ENCODE measurements at regions not wholly inside any gene's neighbourhood (a gene's known extent, or its start where the extent isn't known, plus 50 kb on each side); places are given as distances from the start of the nearest gene placed in this dataset.
"Not testable (repeated sequence)": the region's sequence is repeated elsewhere in the genome, so short reads cannot be mapped to it uniquely, and the experiment has no call there.

GRCh38 chr10:44118500-44118899, 266.4 kb downstream of the CXCL12 start:
- FAIRE-seq, result no peak
- DNase-seq (ENCODE audit: low spot score), result no peak

GRCh38 chr10:44116474-44116873, 268.4 kb downstream of the CXCL12 start:
- DNase-seq (ENCODE audit: low spot score) (no peak), FAIRE-seq (no peak)

GRCh38 chr10:44115516-44115915, 269.4 kb downstream of the CXCL12 start:
- FAIRE-seq (no peak), DNase-seq (ENCODE audit: low spot score) (no peak)

GRCh38 chr10:44114441-44114840, 270.5 kb downstream of the CXCL12 start:
- DNase-seq (ENCODE audit: low spot score), result no peak

DNA sequence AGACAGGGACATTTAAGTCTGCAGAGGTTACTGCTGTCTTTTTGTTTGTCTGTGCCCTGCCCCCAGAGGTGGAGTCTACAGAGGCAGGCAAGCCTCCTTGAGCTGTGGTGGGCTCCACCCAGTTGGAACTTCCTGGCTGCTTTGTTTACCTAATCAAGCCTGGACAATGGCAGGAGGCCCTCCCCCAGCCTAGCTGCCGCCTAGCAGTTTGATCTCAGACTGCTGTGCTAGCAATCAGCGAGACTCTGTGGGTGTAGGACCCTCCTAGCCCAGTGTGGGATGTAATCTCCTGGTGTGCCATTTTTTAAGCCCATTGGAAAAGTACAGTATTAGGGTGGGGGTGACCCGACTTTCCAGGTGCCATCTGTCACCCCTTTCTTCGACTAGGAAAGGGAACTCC, 272.6 kb downstream of the CXCL12 start:
- not testable (repeated sequence) for DNase-seq (ENCODE audit: low spot score); FAIRE-seq

More at GRCh38 chr10:44114441-44114840, 270.5 kb downstream of the CXCL12 start:
- peak; percentile 73 for FAIRE-seq

DNA sequence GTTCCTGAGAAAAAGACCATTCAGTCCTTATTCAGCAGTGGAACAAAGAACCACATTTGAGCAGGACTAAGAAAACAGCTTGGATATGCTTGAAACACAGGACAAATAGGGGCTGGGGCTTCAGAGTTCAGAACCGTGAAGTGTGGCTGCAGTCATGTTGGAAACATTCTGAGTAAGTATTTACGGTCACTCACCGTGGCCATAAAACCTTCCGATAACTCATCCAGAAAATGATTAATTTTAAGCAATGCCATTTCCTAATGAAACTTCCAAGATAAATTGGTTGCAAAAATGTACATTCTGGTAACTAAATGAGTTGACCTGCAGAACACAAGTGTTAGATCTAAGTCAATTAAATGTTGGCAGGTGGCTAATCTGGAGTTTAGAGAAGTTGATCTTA, 279.2 kb downstream of the CXCL12 start:
- no peak for FAIRE-seq

DNA sequence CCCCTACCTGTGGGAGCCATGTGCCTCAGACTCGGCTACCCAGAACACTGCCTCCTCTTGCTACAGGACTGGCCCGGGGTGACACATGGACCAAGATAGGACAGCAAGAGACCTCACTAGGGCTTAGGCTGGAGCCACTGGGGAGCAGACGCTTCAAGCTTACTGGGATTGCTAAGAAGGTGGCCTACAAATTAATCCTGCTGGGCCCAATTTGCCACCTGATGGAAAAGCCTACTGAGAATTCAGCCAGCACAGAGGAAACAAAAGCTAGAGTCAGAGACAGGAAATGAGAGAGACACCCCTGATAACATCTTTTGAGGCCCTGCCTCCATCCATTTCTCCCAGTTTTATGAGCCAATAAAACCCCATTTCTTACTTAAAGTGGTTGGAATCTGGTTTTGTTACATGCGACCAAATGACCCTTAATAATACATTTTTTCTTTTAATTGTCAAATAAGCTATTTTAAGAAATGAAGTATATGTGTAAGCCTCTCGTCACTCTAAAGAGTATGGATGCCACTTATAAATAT, 282.1 kb downstream of the CXCL12 start:
- FAIRE-seq, result peak; percentile 46
- DNase-seq (ENCODE audit: low spot score), result no peak

More for the DNA sequence above, 279.2 kb downstream of the CXCL12 start:
- DNase-seq (ENCODE audit: low spot score), result no peak

GRCh38 chr10:44101082-44101481, 283.8 kb downstream of the CXCL12 start:
- FAIRE-seq, result no peak
- DNase-seq (ENCODE audit: low spot score), result no peak

GRCh38 chr10:44099511-44099910, 285.4 kb downstream of the CXCL12 start:
- DNase-seq (ENCODE audit: low spot score), result no peak
- FAIRE-seq, result no peak

DNA sequence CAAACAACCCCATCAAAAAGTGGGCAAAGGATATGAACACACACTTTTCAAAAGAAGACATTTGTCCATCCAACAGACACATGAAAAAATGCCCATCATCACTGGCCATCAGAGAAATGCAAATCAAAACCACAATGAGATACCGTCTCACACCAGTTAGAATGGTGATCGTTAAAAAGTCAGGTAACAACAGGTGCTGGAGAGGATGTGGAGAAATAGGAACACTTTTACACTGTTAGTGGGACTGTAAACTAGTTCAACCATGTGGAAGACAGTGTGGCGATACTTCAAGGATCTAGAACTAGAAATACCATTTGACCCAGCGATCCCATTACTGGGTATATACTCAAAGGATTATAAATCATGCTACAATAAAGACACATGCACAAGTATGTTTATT, 288.7 kb downstream of the CXCL12 start:
- not testable (repeated sequence) for DNase-seq (ENCODE audit: low spot score); FAIRE-seq

DNA sequence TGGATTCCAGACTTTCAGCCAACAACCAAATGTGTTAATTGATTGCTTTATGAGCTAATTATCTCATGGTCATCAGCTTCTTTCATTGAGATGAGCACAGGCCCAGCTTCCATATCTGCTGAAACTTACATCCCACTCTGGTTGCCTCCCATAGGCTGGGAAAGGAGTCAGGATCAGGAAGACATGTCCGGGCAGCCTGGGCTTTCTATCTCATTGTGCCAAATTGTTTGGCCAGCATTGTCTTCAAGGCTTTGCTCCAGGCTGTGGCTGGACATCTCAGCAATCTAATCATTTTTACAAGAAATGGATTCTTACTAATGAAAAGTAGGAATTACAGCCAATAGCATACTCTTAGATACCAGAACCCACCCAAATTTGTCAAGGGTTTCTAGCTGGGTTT, 295.2 kb downstream of the CXCL12 start:
- DNase-seq (ENCODE audit: low spot score), result no peak
- FAIRE-seq, result no peak

DNA sequence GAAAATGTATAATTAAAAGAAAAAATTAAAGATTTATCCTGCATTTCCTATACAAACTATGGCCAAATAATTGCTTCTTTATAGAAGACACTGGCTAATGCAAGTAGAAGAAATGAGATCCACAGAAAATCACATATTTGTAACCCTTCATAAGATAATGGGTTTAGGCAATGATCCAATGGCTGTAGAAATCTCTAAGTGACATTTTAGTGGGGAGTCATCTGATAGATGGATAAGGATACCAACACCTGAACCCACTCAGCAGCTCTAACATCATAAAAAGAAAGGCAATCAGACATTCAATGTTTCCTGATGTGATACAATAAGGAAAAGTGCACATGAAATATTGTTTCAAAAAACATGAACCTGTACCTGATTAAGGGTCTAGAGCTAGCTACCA, 297.5 kb downstream of the CXCL12 start:
- FAIRE-seq (no peak), DNase-seq (ENCODE audit: low spot score) (no peak)

DNA sequence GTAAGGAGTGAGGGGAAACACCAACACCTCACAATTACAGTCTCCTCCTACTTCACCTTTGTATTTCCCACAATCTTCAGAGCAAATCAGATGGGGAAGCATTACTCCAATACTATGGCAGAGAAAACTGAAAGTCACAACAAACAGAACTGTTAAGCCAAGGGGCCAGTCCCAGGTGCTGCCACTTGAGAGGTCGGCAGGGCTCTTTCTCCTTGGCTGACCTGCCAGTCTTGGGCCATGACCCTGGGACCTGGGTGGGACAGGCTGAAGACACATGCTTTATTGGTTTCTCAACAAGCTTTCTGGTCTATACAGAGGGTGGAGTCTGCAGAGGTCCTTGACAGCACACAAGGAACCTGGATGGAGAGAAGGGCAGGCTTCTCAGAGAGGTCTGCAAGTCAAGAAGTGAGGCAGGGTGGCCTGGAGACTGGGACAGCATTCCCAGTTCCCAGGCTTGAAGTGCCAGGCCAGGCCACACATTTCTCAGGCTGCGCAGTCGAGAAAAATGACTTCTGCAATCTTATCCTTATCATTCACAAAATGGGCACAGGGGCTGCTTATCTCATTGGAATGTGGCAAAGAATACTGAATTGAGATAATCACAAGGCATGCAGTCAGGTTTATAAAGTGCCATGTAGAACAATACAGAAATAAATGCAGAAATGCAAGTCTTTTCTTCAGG, 301.0 kb downstream of the CXCL12 start:
- DNase-seq (ENCODE audit: low spot score), result no peak

GRCh38 chr10:44071479-44071878, 313.4 kb downstream of the CXCL12 start:
- FAIRE-seq, result no peak
- DNase-seq (ENCODE audit: low spot score), result no peak

More for the DNA sequence above, 301.0 kb downstream of the CXCL12 start:
- no peak for FAIRE-seq

DNA sequence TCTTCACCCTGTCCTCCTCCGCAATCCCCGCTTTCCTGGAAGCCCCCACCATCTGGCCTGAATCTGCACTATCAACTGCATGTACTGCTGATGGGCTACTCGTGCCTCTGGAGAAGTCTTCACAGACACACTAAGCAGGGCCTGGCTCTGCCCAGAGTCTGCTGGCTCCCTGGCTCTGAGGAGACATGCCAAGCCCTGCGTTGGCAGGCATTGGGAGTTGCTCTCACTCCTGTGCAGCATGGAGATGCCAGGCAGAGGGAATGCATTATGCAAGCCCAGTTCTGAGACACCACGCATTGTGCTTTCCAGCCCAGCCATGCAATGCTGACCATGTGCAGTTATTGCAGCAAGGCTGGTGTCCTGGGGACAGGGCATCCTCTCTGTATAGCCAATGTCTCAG, 314.6 kb downstream of the CXCL12 start:
- DNase-seq (ENCODE audit: low spot score) (no peak), FAIRE-seq (peak; percentile 93)

- DNase-seq (ENCODE audit: low spot score) (no peak), FAIRE-seq (peak; percentile 52)
Measured at GRCh38 chr10:44069573-44069972, 315.3 kb downstream of the CXCL12 start.

- DNase-seq (ENCODE audit: low spot score), result no peak
- no peak for FAIRE-seq
Measured at GRCh38 chr10:44068716-44069482, 316.0 kb downstream of the CXCL12 start.

DNA sequence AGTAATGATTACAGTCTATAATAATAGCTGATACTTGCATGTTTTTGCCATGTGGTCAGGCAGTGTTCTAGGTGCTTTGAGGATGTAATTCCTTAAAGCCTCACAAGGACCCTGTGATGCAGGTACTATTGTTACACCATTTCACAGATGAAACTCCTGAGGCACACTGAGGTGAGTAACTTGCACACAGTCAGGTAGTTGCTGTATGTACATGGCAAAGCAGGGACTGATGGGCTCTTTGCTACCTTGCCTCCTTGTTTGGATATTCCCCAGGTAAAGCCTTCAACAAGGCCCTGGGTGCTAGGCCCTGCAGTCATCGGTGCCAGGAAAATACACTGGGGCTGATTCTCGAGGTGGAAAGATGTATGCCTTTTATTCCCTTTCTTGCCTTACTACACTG, 317.5 kb downstream of the CXCL12 start:
- FAIRE-seq, result no peak

GRCh38 chr10:44066527-44067255, 318.2 kb downstream of the CXCL12 start:
- FAIRE-seq, result no peak
- no peak for DNase-seq (ENCODE audit: low spot score)

More for the DNA sequence above, 317.5 kb downstream of the CXCL12 start:
- DNase-seq (ENCODE audit: low spot score), result no peak

GRCh38 chr10:44065788-44066526, 318.9 kb downstream of the CXCL12 start:
- DNase-seq (ENCODE audit: low spot score) (no peak), FAIRE-seq (peak; percentile 94)

All from urothelium cell line (cell line).